ENCODE measurements at regions not wholly inside any gene's neighbourhood (a gene's known extent, or its start where the extent isn't known, plus 50 kb on each side); places are given as distances from the start of the nearest gene placed in this dataset.

DNA sequence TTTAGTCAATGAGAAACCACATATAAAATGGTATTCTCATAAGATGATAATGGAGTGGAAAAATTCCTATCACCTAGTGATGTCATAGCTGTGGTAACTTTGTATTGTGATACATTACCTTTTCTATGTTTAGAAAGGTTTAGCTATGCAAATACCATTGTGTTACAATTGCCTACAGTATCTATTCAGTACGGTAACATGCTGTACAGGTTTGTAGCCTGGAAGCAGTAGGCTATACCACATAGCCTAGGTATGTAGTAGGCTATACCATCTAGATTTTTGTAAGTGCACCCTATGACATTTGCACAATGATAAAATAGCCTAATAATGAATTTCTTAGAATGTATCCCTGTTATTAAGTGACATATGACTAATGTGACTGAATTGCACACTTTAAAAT lies 50.5 kb upstream of the CCDC196 start:
- H3K27ac Mint-ChIP-seq (ENCODE audit: unreplicated experiment): no peak overlapping the region
- peaks cover 5% of the 10 kb centered on the region for H3K27me3 Mint-ChIP-seq (ENCODE audit: unreplicated experiment)
- TF ChIP-seq, protein P1, sequence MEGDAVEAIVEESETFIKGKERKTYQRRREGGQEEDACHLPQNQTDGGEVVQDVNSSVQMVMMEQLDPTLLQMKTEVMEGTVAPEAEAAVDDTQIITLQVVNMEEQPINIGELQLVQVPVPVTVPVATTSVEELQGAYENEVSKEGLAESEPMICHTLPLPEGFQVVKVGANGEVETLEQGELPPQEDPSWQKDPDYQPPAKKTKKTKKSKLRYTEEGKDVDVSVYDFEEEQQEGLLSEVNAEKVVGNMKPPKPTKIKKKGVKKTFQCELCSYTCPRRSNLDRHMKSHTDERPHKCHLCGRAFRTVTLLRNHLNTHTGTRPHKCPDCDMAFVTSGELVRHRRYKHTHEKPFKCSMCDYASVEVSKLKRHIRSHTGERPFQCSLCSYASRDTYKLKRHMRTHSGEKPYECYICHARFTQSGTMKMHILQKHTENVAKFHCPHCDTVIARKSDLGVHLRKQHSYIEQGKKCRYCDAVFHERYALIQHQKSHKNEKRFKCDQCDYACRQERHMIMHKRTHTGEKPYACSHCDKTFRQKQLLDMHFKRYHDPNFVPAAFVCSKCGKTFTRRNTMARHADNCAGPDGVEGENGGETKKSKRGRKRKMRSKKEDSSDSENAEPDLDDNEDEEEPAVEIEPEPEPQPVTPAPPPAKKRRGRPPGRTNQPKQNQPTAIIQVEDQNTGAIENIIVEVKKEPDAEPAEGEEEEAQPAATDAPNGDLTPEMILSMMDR (IDR thresholded peaks at IDR 0.05; ENCODE audit: unreplicated experiment): no peak
- H3K4me1 Mint-ChIP-seq (ENCODE audit: unreplicated experiment): no peaks in the 10 kb centered on the region
- no peak overlapping the region for H3K4me3 Mint-ChIP-seq (ENCODE audit: unreplicated experiment)
- no peak for DNase-seq (ENCODE audit: low spot score)
- H3K36me3 Mint-ChIP-seq (ENCODE audit: low read depth, unreplicated experiment): peaks cover 7% of the 10 kb centered on the region
- H3K9me3 Mint-ChIP-seq (ENCODE audit: unreplicated experiment): peaks cover 8% of the 10 kb centered on the region
